H7 (cell line): ENCODE measurements at regions not wholly inside any gene's neighbourhood (a gene's known extent, or its start where the extent isn't known, plus 50 kb on each side); places are given as distances from the start of the nearest gene placed in this dataset.

ENCODE experiments used
- DNase-seq: peaks from one replicate; pipeline ENCODE4 v3.0.0; 2012
- H3K27me3 ChIP-seq: 2 replicates; pipeline ENCODE4 v1.6.0; 2011; ENCODE audit warnings: mild to moderate bottlenecking, low read length; ENCODE audit not compliant: control insufficient read depth, insufficient read depth
- H3K36me3 ChIP-seq: replicated peaks from 2 replicates; pipeline ENCODE4 v1.5.1; 2011; ENCODE audit warnings: low read length; ENCODE audit not compliant: control insufficient read depth, insufficient read depth
- H3K4me3 ChIP-seq: 2 replicates; pipeline ENCODE4 v1.5.1; 2011; ENCODE audit warnings: low read depth, mild to moderate bottlenecking, control low read depth, low read length, moderate library complexity; ENCODE audit not compliant: insufficient read depth

- no peaks in the 10 kb centered on the region for H3K36me3 ChIP-seq
- no peak overlapping the region for H3K4me3 ChIP-seq
- no peaks in the 10 kb centered on the region for H3K27me3 ChIP-seq
- DNase-seq: no peak
Observed at GRCh38 chr12:126210026-126210425, 1144.8 kb downstream of the AACS start.

- DNase-seq: no peak
- H3K36me3 ChIP-seq: no peaks in the 10 kb centered on the region
- no peak overlapping the region for H3K4me3 ChIP-seq
- H3K27me3 ChIP-seq: no peaks in the 10 kb centered on the region
Observed at GRCh38 chr12:126210448-126210847, 1145.2 kb downstream of the AACS start.

GRCh38 chr12:126212824-126213223 is 1147.6 kb downstream of the AACS start:
- Histone ChIP-seq H3K27me3 (no peaks in the 10 kb centered on the region), H3K4me3 (no peak overlapping the region), H3K36me3 (no peaks in the 10 kb centered on the region)
- no peak for DNase-seq

- Histone ChIP-seq H3K4me3 (no peak overlapping the region), H3K36me3 (no peaks in the 10 kb centered on the region)
- DNase-seq: no peak
Observed at GRCh38 chr12:126218697-126219096, 1153.5 kb downstream of the AACS start.

GRCh38 chr12:126219139-126219538 is 1153.9 kb downstream of the AACS start:
- Histone ChIP-seq H3K27me3 (no peaks in the 10 kb centered on the region), H3K4me3 (no peak overlapping the region), H3K36me3 (no peaks in the 10 kb centered on the region)
- no peak for DNase-seq

More at GRCh38 chr12:126218697-126219096, 1153.5 kb downstream of the AACS start:
- H3K27me3 ChIP-seq: no peaks in the 10 kb centered on the region

GRCh38 chr12:126219654-126220279 is 1154.5 kb downstream of the AACS start:
- no peaks in the 10 kb centered on the region for H3K27me3 ChIP-seq
- H3K4me3 ChIP-seq: no peak overlapping the region
- no peak for DNase-seq
- H3K36me3 ChIP-seq: no peaks in the 10 kb centered on the region

- DNase-seq: no peak
- H3K4me3 ChIP-seq: no peak overlapping the region
Observed at GRCh38 chr12:126224032-126224431, 1158.8 kb downstream of the AACS start.

GRCh38 chr12:126228936-126229335 is 1163.7 kb downstream of the AACS start:
- H3K27me3 ChIP-seq: no peaks in the 10 kb centered on the region; the same call in 1 of the 2 replicates
- no peaks in the 10 kb centered on the region for H3K36me3 ChIP-seq
- no peak for DNase-seq
- no peak overlapping the region for H3K4me3 ChIP-seq

More at GRCh38 chr12:126224032-126224431, 1158.8 kb downstream of the AACS start:
- Histone ChIP-seq H3K27me3 (no peaks in the 10 kb centered on the region; the same call in 1 of the 2 replicates), H3K36me3 (no peaks in the 10 kb centered on the region)

- H3K4me3 ChIP-seq: no peak overlapping the region
- H3K27me3 ChIP-seq: no peaks in the 10 kb centered on the region; the same call in 1 of the 2 replicates
- no peak for DNase-seq
- no peaks in the 10 kb centered on the region for H3K36me3 ChIP-seq
Observed at GRCh38 chr12:126232711-126233110, 1167.5 kb downstream of the AACS start.

- DNase-seq: peak; percentile 32
Observed at GRCh38 chr12:126233625-126234024, 1168.4 kb downstream of the AACS start.

GRCh38 chr12:126243814-126244440 is 1178.7 kb downstream of the AACS start:
- DNase-seq: no peak
- H3K4me3 ChIP-seq: no peak overlapping the region
- H3K36me3 ChIP-seq: no peaks in the 10 kb centered on the region
- H3K27me3 ChIP-seq: no peaks in the 10 kb centered on the region

More at GRCh38 chr12:126233625-126234024, 1168.4 kb downstream of the AACS start:
- no peaks in the 10 kb centered on the region; the same call in 1 of the 2 replicates for H3K27me3 ChIP-seq
- H3K4me3 ChIP-seq: no peak overlapping the region
- no peaks in the 10 kb centered on the region for H3K36me3 ChIP-seq

GRCh38 chr12:126247936-126248335 is 1182.7 kb downstream of the AACS start:
- H3K4me3 ChIP-seq: no peak overlapping the region
- H3K27me3 ChIP-seq: no peaks in the 10 kb centered on the region
- no peak for DNase-seq
- H3K36me3 ChIP-seq: no peaks in the 10 kb centered on the region

- no peaks in the 10 kb centered on the region for H3K36me3 ChIP-seq
- no peak for DNase-seq
Observed at GRCh38 chr12:126248871-126249403, 1183.7 kb downstream of the AACS start.

GRCh38 chr12:126258190-126258589 is 1193.0 kb downstream of the AACS start:
- DNase-seq: no peak
- H3K27me3 ChIP-seq: no peaks in the 10 kb centered on the region
- H3K36me3 ChIP-seq: no peaks in the 10 kb centered on the region
- no peak overlapping the region for H3K4me3 ChIP-seq

More at GRCh38 chr12:126248871-126249403, 1183.7 kb downstream of the AACS start:
- H3K27me3 ChIP-seq: no peaks in the 10 kb centered on the region
- no peak overlapping the region for H3K4me3 ChIP-seq

- no peak overlapping the region for H3K4me3 ChIP-seq
- no peaks in the 10 kb centered on the region for H3K36me3 ChIP-seq
- no peaks in the 10 kb centered on the region for H3K27me3 ChIP-seq
- no peak for DNase-seq
Observed at GRCh38 chr12:126262829-126263228, 1197.6 kb downstream of the AACS start.
